GM23338 (cell line): ENCODE measurements at regions not wholly inside any gene's neighbourhood (a gene's known extent, or its start where the extent isn't known, plus 50 kb on each side); places are given as distances from the start of the nearest gene placed in this dataset.

Source experiments
- ATAC-seq: fragments of 200-7000 bp; cut with Tn5 transposase; 3 replicates; pipeline ENCODE4 v1.9.1; 2020
- DNase-seq: peaks from one replicate; pipeline ENCODE4 v3.0.0-alpha.2; 2015; ENCODE audit warnings: low spot score
- H2AFZ ChIP-seq: fragments of 200-600 bp; sonication (generic); 2 replicates; pipeline ENCODE4 v1.8.0; 2016; ENCODE audit warnings: antibody characterized with exemption, mild to moderate bottlenecking, moderate library complexity
- H3F3A ChIP-seq: fragments of 200-600 bp; sonication (generic); replicated peaks from 2 replicates; pipeline ENCODE4 v1.8.0; 2017; ENCODE audit warnings: antibody characterized with exemption, mixed run types, low read depth
- H3K27ac ChIP-seq: fragments of 200-600 bp; sonication (generic); 2 replicates; pipeline ENCODE4 v1.6.1; 2016; ENCODE audit warnings: low read depth
- H3K27me3 ChIP-seq: fragments of 200-600 bp; sonication (generic); 2 replicates; pipeline ENCODE4 v1.8.0; 2016; ENCODE audit warnings: mild to moderate bottlenecking, mixed run types, moderate library complexity; ENCODE audit not compliant: insufficient read depth
- H3K36me3 ChIP-seq: fragments of 200-600 bp; sonication (generic); 2 replicates; pipeline ENCODE4 v1.8.0; 2016; ENCODE audit warnings: mild to moderate bottlenecking; ENCODE audit not compliant: insufficient read depth
- H3K4me1 ChIP-seq: fragments of 200-600 bp; sonication (generic); 2 replicates; pipeline ENCODE4 v1.8.0; 2016; ENCODE audit warnings: mild to moderate bottlenecking, moderate library complexity; ENCODE audit not compliant: insufficient read depth
- H3K4me2 ChIP-seq: fragments of 200-600 bp; sonication (generic); 2 replicates; pipeline ENCODE4 v1.7.1; 2017; ENCODE audit warnings: mixed run types
- H3K4me3 ChIP-seq: fragments of 200-600 bp; sonication (generic); 2 replicates; pipeline ENCODE4 v1.6.1; 2016; ENCODE audit warnings: mixed run types
- H3K79me2 ChIP-seq: fragments of 200-600 bp; sonication (generic); replicated peaks from 2 replicates; pipeline ENCODE4 v1.8.0; 2017; ENCODE audit warnings: mild to moderate bottlenecking; ENCODE audit not compliant: insufficient read depth
- H3K9me2 ChIP-seq: fragments of 200-600 bp; sonication (generic); 2 replicates; pipeline ENCODE4 v1.8.0; 2017; ENCODE audit not compliant: insufficient read depth
- H4K20me1 ChIP-seq: fragments of 200-600 bp; sonication (generic); replicated peaks from 2 replicates; pipeline ENCODE4 v1.8.0; 2017; ENCODE audit warnings: mild to moderate bottlenecking; ENCODE audit not compliant: insufficient read depth
- H3K27ac Mint-ChIP-seq: 2 replicates; pipeline ENCODE4 v1.8.0; 2020; ENCODE audit warnings: inconsistent platforms, mild to moderate bottlenecking, moderate library complexity, mixed read lengths
- H3K27me3 Mint-ChIP-seq: 3 replicates; pipeline ENCODE4 v1.8.0; 2022; ENCODE audit warnings: low read depth, mild to moderate bottlenecking, moderate library complexity, mixed read lengths, inconsistent platforms; ENCODE audit not compliant: insufficient read depth, poor library complexity
- H3K36me3 Mint-ChIP-seq: 3 replicates; pipeline ENCODE4 v1.8.0; 2021; ENCODE audit warnings: low read depth, mild to moderate bottlenecking, inconsistent platforms, moderate library complexity, mixed read lengths
- H3K4me1 Mint-ChIP-seq: 3 replicates; pipeline ENCODE4 v1.8.0; 2020; ENCODE audit warnings: mild to moderate bottlenecking, inconsistent platforms, mixed read lengths
- H3K4me3 Mint-ChIP-seq: 3 replicates; pipeline ENCODE4 v1.8.0; 2021; ENCODE audit warnings: moderate library complexity, mild to moderate bottlenecking, inconsistent platforms, mixed read lengths
- H3K9me3 Mint-ChIP-seq: 3 replicates; pipeline ENCODE4 v1.8.0; 2020; ENCODE audit warnings: moderate library complexity, mild to moderate bottlenecking, inconsistent platforms, mixed read lengths
- CREB1 ChIP-seq: fragments of 250-450 bp; sonication (Bioruptor Pico); IDR thresholded peaks from 2 replicates; pipeline ENCODE4 v1.5.0; 2020; ENCODE audit warnings: low read depth, mild to moderate bottlenecking, moderate library complexity
- EZH2 ChIP-seq: fragments of 200-600 bp; sonication (generic); IDR thresholded peaks from one replicate; pipeline ENCODE4 v1.8.0; 2017; ENCODE audit warnings: antibody characterized with exemption, mild to moderate bottlenecking, low read depth; ENCODE audit not compliant: unreplicated experiment
- EZH2phosphoT487 ChIP-seq: fragments of 200-600 bp; sonication (generic); IDR thresholded peaks from one replicate; pipeline ENCODE4 v1.8.1; 2018; ENCODE audit warnings: antibody characterized with exemption; ENCODE audit not compliant: unreplicated experiment
- JUNB ChIP-seq: IDR thresholded peaks from one replicate; pipeline ENCODE4 v1.6.1; 2016; ENCODE audit warnings: antibody characterized with exemption; ENCODE audit not compliant: unreplicated experiment
- NANOG ChIP-seq: IDR thresholded peaks from 2 replicates; pipeline ENCODE4 v1.6.1; 2016; ENCODE audit warnings: antibody characterized with exemption, borderline replicate concordance
- POLR2AphosphoS5 ChIP-seq: IDR thresholded peaks from 2 replicates; pipeline ENCODE4 v1.6.1; 2016; ENCODE audit warnings: antibody characterized with exemption, low read depth
- STAT1 ChIP-seq: IDR thresholded peaks from one replicate; pipeline ENCODE4 v1.6.1; 2016; ENCODE audit warnings: antibody characterized with exemption; ENCODE audit not compliant: unreplicated experiment
- ZNF114 ChIP-seq: fragments of 250-450 bp; sonication (Bioruptor Pico); IDR thresholded peaks from 2 replicates; pipeline ENCODE4 v1.5.0; 2020; ENCODE audit warnings: mild to moderate bottlenecking, moderate library complexity
- TF ChIP-seq, protein P1 (sequence below): IDR thresholded peaks from one replicate; pipeline ENCODE4 v1.6.1; 2018; ENCODE audit warnings: antibody characterized with exemption; ENCODE audit not compliant: unreplicated experiment
- TF ChIP-seq, protein P2 (sequence below): fragments of 250-450 bp; sonication (Bioruptor Pico); IDR thresholded peaks from 2 replicates; pipeline ENCODE4 v1.5.0; 2020; ENCODE audit warnings: mild to moderate bottlenecking, moderate library complexity
- TF ChIP-seq, protein P3 (sequence below): IDR thresholded peaks from 2 replicates; pipeline ENCODE4 v1.6.1; 2016; ENCODE audit warnings: antibody characterized with exemption
- TF ChIP-seq, protein P4 (sequence below), 2 experiments: fragments of 200-600 bp in 1 of 2; sonication (generic) in 1 of 2; conservative IDR thresholded peaks; 2 replicates each; pipeline versions ENCODE4 v1.5.1 to v1.6.1; 2016 to 2017; ENCODE audit warnings: antibody characterized with exemption in 2 of 2, low read depth in 2 of 2, mild to moderate bottlenecking in 2 of 2, moderate library complexity in 1 of 2

DNA sequence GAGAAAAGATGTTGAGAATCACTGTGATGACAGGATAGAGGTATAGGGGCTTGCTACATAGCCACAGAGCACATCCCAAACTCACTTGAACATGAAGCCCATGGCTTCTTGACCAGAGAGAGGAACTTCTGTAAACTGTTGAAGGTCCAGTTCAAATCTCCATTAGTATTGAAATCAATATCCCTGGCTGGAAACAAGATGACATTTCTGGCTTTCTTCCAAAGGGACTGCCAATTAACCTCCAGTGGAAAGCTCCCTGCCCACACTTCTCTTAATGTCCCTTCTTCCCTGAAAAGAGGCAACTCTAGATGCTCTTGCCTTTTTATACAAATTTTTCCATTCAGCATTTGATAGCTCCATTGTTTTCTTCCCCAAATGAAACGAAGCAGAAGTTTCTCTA is 612.1 kb downstream of the EBF1 start:
- Histone ChIP-seq H3K79me2 (no peaks in the 10 kb centered on the region), H3K4me1 (peaks cover 21% of the 10 kb centered on the region), H3F3A (no peaks in the 10 kb centered on the region), H3K36me3 (no peaks in the 10 kb centered on the region), H3K4me3 (no peak overlapping the region), H3K9me2 (peaks cover 8% of the 10 kb centered on the region), H4K20me1 (no peaks in the 10 kb centered on the region), H3K27ac (no peak overlapping the region), H3K4me2 (no peak overlapping the region), H2AFZ (no peak overlapping the region), H3K27me3 (no peaks in the 10 kb centered on the region)
- DNase-seq (no peak), ATAC-seq (no peak)
- H3K36me3 Mint-ChIP-seq = no peaks in the 10 kb centered on the region
- TF ChIP-seq ZNF114 (CRISPR knock-in tag) (no peak), CREB1 (CRISPR knock-in tag) (no peak), POLR2AphosphoS5 (no peak), NANOG (no peak), STAT1 (no peak), JUNB (no peak), EZH2 (no peak), EZH2phosphoT487 (no peak)
- TF ChIP-seq, protein P1, sequence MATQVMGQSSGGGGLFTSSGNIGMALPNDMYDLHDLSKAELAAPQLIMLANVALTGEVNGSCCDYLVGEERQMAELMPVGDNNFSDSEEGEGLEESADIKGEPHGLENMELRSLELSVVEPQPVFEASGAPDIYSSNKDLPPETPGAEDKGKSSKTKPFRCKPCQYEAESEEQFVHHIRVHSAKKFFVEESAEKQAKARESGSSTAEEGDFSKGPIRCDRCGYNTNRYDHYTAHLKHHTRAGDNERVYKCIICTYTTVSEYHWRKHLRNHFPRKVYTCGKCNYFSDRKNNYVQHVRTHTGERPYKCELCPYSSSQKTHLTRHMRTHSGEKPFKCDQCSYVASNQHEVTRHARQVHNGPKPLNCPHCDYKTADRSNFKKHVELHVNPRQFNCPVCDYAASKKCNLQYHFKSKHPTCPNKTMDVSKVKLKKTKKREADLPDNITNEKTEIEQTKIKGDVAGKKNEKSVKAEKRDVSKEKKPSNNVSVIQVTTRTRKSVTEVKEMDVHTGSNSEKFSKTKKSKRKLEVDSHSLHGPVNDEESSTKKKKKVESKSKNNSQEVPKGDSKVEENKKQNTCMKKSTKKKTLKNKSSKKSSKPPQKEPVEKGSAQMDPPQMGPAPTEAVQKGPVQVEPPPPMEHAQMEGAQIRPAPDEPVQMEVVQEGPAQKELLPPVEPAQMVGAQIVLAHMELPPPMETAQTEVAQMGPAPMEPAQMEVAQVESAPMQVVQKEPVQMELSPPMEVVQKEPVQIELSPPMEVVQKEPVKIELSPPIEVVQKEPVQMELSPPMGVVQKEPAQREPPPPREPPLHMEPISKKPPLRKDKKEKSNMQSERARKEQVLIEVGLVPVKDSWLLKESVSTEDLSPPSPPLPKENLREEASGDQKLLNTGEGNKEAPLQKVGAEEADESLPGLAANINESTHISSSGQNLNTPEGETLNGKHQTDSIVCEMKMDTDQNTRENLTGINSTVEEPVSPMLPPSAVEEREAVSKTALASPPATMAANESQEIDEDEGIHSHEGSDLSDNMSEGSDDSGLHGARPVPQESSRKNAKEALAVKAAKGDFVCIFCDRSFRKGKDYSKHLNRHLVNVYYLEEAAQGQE = no peak
- TF ChIP-seq, protein P2, sequence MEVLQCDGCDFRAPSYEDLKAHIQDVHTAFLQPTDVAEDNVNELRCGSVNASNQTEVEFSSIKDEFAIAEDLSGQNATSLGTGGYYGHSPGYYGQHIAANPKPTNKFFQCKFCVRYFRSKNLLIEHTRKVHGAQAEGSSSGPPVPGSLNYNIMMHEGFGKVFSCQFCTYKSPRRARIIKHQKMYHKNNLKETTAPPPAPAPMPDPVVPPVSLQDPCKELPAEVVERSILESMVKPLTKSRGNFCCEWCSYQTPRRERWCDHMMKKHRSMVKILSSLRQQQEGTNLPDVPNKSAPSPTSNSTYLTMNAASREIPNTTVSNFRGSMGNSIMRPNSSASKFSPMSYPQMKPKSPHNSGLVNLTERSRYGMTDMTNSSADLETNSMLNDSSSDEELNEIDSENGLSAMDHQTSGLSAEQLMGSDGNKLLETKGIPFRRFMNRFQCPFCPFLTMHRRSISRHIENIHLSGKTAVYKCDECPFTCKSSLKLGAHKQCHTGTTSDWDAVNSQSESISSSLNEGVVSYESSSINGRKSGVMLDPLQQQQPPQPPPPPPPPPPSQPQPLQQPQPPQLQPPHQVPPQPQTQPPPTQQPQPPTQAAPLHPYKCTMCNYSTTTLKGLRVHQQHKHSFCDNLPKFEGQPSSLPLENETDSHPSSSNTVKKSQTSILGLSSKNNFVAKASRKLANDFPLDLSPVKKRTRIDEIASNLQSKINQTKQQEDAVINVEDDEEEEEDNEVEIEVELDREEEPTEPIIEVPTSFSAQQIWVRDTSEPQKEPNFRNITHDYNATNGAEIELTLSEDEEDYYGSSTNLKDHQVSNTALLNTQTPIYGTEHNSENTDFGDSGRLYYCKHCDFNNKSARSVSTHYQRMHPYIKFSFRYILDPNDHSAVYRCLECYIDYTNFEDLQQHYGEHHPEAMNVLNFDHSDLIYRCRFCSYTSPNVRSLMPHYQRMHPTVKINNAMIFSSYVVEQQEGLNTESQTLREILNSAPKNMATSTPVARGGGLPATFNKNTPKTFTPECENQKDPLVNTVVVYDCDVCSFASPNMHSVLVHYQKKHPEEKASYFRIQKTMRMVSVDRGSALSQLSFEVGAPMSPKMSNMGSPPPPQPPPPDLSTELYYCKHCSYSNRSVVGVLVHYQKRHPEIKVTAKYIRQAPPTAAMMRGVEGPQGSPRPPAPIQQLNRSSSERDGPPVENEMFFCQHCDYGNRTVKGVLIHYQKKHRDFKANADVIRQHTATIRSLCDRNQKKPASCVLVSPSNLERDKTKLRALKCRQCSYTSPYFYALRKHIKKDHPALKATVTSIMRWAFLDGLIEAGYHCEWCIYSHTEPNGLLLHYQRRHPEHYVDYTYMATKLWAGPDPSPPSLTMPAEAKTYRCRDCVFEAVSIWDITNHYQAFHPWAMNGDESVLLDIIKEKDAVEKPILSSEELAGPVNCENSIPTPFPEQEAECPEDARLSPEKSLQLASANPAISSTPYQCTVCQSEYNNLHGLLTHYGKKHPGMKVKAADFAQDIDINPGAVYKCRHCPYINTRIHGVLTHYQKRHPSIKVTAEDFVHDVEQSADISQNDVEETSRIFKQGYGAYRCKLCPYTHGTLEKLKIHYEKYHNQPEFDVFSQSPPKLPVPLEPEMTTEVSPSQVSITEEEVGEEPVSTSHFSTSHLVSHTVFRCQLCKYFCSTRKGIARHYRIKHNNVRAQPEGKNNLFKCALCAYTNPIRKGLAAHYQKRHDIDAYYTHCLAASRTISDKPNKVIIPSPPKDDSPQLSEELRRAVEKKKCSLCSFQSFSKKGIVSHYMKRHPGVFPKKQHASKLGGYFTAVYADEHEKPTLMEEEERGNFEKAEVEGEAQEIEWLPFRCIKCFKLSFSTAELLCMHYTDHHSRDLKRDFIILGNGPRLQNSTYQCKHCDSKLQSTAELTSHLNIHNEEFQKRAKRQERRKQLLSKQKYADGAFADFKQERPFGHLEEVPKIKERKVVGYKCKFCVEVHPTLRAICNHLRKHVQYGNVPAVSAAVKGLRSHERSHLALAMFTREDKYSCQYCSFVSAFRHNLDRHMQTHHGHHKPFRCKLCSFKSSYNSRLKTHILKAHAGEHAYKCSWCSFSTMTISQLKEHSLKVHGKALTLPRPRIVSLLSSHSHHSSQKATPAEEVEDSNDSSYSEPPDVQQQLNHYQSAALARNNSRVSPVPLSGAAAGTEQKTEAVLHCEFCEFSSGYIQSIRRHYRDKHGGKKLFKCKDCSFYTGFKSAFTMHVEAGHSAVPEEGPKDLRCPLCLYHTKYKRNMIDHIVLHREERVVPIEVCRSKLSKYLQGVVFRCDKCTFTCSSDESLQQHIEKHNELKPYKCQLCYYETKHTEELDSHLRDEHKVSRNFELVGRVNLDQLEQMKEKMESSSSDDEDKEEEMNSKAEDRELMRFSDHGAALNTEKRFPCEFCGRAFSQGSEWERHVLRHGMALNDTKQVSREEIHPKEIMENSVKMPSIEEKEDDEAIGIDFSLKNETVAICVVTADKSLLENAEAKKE (CRISPR knock-in tag) = no peak
- TF ChIP-seq, protein P3, sequence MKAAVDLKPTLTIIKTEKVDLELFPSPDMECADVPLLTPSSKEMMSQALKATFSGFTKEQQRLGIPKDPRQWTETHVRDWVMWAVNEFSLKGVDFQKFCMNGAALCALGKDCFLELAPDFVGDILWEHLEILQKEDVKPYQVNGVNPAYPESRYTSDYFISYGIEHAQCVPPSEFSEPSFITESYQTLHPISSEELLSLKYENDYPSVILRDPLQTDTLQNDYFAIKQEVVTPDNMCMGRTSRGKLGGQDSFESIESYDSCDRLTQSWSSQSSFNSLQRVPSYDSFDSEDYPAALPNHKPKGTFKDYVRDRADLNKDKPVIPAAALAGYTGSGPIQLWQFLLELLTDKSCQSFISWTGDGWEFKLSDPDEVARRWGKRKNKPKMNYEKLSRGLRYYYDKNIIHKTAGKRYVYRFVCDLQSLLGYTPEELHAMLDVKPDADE = no peak
- TF ChIP-seq, protein P4, sequence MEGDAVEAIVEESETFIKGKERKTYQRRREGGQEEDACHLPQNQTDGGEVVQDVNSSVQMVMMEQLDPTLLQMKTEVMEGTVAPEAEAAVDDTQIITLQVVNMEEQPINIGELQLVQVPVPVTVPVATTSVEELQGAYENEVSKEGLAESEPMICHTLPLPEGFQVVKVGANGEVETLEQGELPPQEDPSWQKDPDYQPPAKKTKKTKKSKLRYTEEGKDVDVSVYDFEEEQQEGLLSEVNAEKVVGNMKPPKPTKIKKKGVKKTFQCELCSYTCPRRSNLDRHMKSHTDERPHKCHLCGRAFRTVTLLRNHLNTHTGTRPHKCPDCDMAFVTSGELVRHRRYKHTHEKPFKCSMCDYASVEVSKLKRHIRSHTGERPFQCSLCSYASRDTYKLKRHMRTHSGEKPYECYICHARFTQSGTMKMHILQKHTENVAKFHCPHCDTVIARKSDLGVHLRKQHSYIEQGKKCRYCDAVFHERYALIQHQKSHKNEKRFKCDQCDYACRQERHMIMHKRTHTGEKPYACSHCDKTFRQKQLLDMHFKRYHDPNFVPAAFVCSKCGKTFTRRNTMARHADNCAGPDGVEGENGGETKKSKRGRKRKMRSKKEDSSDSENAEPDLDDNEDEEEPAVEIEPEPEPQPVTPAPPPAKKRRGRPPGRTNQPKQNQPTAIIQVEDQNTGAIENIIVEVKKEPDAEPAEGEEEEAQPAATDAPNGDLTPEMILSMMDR (conservative IDR thresholded peaks at IDR 0.05; ENCODE audit: low read depth in 2 of 2) = no peak
- H3K27ac Mint-ChIP-seq = no peak overlapping the region
- no peaks in the 10 kb centered on the region for H3K9me3 Mint-ChIP-seq
- peaks cover 23% of the 10 kb centered on the region for H3K4me1 Mint-ChIP-seq
- H3K27me3 Mint-ChIP-seq = no peaks in the 10 kb centered on the region
- H3K4me3 Mint-ChIP-seq = no peak overlapping the region
